NCI-H2107 (cell line): ENCODE measurements at regions not wholly inside any gene's neighbourhood (a gene's known extent, or its start where the extent isn't known, plus 50 kb on each side); places are given as distances from the start of the nearest gene placed in this dataset.
A peak's percentile ranks its signal among the peaks of the same experiment; 100 is the strongest.

Experiments
- DNase-seq: peaks from one replicate; lab custom pipeline; 2025; lab: John Stamatoyannopoulos, UW

DNA sequence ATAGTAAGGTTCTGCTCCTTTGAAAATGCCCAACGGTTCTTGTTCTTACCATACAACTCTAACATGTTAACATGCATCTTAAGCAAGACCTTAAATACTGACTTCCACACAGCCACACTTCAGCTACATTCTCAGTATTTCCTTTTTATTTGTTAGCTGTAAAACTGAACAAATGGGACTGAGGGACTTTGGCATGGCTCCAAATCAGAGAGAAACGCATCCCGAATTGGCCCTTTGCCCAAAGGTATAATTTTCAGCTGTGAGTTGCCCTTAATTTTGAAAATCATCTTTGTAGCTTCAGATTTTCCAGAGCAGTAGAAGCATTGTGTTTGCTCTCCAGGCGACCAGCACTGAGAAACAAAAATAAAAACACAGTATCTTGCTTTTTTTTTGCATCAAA, 56.4 kb downstream of the NEUROD6 start:
- DNase-seq = no peak

DNA sequence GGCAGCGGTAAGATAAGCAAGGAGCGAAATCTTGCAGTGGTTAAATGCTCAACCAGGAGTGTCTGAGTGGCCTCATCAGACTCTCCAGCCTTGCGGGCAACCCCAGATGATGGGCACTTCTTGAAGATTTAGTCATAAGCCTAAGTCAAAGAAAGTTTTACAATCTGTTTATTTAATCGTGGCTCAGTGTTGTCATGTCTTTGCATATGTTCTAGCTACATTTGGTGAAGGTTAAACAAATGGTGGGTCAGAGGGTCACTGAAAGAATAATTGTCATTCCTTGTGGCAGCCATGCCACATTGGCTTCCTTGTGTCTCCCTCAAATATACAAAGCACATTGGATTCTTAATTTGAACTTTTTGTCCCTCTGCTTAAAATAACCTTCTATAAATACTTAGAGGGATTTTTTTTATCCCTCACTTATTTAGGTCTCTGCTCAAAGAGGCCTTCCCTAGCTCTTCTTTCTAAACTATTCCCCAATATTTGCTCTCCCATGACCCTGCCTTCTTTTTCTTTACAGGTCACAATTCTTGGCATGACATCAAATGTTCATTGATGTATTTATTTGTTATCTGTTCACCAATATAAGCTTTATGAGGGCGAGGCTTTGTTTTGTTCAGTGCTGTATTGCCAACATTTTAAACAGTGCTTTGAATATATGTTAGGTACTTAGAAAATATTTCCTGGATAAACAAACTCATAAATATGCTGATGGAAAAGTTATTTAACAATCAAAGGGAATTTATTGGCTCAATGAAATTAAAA, 68.7 kb downstream of the NEUROD6 start:
- no peak for DNase-seq

DNA sequence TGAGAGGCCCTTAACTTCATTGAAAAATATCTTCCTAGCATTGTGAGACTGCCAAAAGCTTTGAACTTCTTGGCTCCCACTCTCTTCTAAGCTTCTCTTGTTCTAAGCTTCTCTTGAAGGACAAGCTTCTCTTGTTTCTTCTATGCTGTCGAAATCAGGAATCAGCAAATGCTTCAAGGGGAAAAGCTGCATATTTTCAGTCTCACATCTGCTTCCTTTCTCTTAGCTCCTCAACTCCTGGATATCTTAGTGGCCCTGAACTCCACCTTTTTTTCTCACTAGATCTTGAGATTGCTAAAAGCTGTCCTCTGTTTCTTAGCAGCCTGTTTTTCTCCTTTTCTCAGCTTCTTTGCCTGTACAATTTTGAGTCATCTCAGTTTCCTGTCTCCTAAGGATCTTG, 73.0 kb downstream of the NEUROD6 start:
- DNase-seq = no peak

- DNase-seq = no peak
Measured at GRCh38 chr7:31263338-31263737, 77.2 kb downstream of the NEUROD6 start.

- no peak for DNase-seq
Measured at GRCh38 chr7:31261341-31261740, 79.2 kb downstream of the NEUROD6 start.

GRCh38 chr7:31260851-31261250, 79.7 kb downstream of the NEUROD6 start:
- no peak for DNase-seq

DNA sequence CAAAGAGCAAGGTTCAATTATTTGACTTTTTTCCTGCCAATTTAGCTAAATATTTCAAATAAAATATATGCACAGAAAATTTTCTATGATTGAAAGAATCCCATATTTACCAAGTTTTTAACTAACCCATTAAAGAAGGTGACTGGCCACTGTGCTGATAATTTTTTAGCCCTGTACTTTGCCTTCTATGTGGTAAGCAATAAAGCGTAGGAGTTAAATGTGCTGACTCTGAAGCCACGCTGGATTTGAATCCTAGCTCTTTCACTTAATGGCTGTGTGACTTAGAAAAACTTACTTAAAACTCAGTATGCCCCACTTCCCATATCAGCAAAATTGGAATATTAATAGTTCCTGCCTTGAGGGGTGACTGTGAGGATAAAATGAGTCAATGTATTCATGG, 82.1 kb downstream of the NEUROD6 start:
- DNase-seq = no peak

DNA sequence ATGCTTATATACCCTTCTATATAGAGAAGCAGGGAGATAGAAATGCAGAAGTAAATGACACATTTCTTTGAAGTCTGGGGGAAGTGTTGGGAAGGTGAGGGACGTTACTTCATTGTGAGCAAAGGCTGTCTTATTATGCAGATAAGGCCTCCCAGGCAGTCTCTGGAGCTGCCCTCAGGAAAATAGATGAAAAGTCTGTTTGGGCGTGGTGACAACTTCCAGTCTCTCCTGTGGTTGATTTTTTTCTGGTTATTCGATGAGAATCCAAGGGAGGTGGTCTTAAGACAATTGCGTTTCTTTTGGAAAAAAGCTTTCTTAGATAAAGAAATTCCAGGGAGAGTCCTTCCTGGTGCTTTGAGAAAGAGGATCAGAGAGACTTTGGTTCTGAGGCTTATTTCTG, 84.0 kb downstream of the NEUROD6 start:
- DNase-seq = no peak

DNA sequence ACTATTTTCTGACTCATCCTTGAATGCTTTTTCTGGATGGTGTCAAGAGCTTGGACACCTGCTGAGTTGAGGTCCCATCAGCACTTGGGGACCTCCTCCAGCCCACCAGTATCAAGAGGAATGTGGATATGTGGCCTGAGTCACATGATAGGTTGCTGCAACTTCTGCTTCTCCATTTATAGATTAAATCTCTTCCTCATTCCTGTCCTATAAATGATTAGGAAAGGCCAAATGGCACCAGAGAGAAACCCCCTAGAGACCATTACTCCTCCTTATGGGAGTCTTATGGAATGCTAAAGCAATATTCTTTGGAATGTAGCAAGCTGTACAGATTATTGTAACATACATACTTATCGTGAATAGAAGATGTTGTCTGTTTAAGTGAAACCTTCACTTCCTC, 85.6 kb downstream of the NEUROD6 start:
- no peak for DNase-seq

DNA sequence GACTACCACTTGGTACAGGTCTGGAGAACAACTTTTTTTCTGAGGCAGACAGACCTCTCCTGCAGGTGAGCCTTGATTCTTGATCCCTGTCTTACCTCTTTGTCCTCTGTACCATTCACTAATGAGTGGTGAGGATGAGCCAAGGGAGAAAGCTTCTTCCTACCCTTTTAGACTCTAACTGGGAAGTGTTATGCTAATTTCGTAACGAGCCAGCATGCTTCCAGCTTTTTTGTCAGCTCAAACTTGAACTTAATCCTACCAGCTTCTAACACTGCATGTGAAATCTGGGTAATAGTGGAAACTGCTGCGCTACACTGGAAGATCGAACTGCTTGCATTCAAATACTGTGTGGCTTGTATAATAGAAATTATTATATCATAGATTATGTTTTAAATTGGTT, 87.0 kb downstream of the NEUROD6 start:
- DNase-seq = no peak

GRCh38 chr7:31251441-31251840, 89.1 kb downstream of the NEUROD6 start:
- no peak for DNase-seq

- no peak for DNase-seq
Measured at GRCh38 chr7:31249671-31250070, 90.9 kb downstream of the NEUROD6 start.

DNA sequence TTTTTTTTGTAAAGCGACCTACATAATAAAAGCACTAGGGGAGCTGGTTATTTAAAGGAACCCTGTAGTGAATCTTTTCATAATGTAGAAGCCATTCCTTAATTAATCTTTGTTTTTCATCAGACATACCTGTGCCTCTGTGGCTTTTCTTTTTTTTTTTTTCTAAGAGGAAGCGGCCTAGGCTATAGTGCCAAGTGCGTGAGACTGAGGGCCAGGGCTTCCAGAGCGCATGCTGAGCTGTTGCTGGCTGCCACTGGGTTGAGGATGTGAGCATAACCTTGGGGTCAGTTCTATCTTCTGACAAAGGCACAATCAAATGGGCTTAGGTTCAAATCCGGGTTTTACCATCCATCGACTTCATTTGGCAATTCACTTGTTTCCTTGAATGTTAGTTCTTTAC, 103.7 kb downstream of the NEUROD6 start:
- no peak for DNase-seq

GRCh38 chr7:31234836-31235605, 105.5 kb downstream of the NEUROD6 start:
- DNase-seq = no peak

DNA sequence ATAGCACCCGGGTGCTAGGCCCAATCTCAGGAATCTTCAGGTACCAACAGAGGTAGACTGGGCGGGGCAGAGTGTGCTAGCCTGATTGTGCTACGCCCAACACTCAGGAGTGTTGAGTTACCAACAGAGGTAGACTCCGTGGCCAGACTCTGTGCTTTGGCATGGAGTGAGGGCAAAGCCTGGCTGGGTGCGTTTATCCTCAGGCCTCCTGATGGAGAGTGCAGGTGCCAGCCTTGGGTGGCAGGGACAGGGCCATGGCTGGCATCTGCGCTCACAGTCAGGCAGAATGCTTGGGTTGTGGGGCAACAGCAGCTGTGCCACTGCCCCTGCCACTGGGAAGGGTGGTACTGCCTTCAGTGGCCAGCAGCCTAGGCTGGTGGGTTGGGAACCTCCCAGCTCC, 111.6 kb downstream of the NEUROD6 start:
- no peak for DNase-seq

- no peak for DNase-seq
Measured at GRCh38 chr7:31214751-31215150, 125.8 kb downstream of the NEUROD6 start.

- no peak for DNase-seq
Measured at GRCh38 chr7:31211281-31211680, 129.2 kb downstream of the NEUROD6 start.

DNA sequence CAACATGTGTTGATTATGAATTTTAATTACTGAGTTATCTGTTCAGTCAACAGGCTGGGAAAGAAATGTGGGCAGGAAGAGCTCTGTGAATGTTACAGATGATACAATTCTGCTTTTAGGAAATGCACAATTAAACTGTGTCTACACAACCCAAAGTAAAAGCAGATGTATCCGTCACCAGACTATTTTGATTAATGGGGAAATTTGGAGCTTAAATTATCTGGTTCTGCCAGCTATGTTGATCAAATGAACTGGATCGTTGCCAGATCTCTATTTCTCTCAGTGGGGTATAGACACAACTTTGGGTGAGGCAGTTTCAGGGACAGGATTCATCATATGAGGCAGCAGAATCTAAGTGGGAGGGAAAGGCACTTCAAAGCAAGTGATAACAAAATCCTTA, 136.5 kb downstream of the NEUROD6 start:
- DNase-seq = no peak

DNA sequence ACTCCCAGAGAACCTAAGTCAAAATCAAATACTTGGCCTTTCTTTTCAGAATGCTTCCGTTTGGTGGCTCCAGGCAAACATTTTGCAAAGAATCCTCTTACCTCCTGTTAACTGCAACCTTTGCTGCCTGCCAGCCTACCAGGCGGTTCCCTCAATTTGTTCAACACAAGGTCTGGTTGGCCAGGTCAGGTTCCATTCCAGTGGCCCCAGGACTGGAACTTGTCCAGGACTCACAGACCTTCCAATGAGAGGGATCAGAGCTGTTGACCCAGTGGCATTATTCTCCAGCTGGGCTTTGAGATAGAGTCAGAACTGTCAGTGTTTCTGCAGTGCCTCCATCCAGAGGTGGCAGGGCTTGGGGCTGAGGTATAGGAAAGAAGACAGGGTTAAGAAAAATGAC, 137.0 kb downstream of the NEUROD6 start:
- DNase-seq = no peak

DNA sequence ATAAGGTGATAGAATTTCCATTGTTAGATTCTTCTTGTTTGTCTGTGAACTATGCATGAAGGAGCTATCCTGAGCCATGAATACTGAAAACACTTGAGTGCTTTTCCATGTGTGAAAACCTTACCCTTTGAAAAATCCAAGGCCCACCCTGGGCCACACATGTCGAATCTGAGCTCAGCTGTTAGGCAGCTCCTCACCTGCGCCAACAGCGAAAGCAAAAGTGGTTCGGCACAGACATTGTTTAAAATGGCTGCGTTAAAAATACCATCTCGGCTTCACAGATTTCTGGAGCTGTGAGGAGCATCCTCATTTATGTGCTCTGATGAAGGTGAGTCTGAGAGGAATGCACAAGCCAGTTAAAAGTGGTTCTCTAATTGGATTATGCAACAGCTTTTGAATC, 137.7 kb downstream of the NEUROD6 start:
- no peak for DNase-seq

- peak; percentile 24 for DNase-seq
Measured at GRCh38 chr7:31192986-31193385, 140.9 kb downstream of the ADCYAP1R1 start.

DNA sequence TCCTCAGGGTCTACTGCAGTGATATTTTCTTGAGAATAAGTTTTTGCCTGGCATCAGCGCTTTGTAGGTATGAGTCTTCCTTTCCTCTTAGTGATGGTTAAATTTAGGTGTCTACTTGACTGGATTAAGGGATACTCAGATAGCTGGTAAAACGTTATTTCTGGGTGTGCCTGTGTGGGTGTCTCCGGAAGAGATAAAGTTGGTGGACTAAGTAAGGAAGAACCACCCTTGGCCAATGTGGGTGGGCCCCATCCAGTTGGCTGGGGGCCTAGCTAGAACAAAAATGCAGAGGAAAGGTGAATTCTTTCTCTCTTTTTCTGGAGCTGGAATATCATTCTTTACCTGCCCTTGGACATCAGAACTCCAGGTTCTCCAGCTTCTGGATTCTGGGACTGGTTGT, 138.8 kb downstream of the ADCYAP1R1 start:
- DNase-seq = no peak

GRCh38 chr7:31186202-31186601, 134.1 kb downstream of the ADCYAP1R1 start:
- DNase-seq = no peak

DNA sequence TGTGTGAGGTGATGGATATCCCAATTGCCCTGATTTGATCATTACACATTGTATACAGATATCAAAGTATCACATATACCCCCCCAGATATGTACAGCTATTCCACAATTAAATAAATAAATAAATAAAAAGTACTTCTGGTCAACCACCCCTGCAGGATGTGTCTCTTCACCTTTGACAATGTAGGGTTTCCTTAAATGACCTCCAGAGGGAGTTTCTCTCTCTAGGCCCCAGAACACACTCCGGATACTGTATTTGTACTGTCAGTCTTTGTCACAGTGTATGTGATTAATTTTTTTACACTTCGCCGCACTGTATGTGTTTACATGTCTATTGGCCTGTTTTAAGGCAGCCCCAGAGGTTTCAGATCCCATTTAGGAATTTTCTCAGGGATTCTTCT, 123.6 kb downstream of the ADCYAP1R1 start:
- DNase-seq = no peak
